ENCODE measurements at regions not wholly inside any gene's neighbourhood (a gene's known extent, or its start where the extent isn't known, plus 50 kb on each side); places are given as distances from the start of the nearest gene placed in this dataset.

DNA sequence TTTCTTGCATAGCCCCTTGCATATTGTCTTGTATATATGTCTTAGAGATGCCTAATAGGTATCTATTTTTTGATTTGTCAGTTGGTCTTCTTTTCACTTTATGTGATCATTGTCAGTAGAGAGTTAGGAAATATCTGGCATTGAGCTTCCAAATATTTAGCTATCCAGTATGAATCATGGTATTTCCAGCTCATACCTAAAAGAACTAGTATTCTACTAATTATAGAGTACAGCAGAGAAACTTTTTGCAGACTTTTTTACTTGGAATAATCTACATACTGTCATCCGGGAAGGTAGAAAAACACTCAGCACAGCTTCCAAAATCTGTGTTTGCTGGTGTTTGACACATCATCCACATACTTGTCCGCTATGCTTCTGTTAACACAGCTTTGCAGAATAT, 156.4 kb upstream of the HTR1E start:
- TF ChIP-seq GABPA (IDR thresholded peaks at IDR 0.05; ENCODE audit: low read depth): no peak
- TF ChIP-seq, protein P1, sequence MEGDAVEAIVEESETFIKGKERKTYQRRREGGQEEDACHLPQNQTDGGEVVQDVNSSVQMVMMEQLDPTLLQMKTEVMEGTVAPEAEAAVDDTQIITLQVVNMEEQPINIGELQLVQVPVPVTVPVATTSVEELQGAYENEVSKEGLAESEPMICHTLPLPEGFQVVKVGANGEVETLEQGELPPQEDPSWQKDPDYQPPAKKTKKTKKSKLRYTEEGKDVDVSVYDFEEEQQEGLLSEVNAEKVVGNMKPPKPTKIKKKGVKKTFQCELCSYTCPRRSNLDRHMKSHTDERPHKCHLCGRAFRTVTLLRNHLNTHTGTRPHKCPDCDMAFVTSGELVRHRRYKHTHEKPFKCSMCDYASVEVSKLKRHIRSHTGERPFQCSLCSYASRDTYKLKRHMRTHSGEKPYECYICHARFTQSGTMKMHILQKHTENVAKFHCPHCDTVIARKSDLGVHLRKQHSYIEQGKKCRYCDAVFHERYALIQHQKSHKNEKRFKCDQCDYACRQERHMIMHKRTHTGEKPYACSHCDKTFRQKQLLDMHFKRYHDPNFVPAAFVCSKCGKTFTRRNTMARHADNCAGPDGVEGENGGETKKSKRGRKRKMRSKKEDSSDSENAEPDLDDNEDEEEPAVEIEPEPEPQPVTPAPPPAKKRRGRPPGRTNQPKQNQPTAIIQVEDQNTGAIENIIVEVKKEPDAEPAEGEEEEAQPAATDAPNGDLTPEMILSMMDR (IDR thresholded peaks at IDR 0.05; ENCODE audit: insufficient read depth, low read length): no peak
- no peak for TF ChIP-seq POLR2AphosphoS5 (IDR thresholded peaks at IDR 0.05; ENCODE audit: low read depth)
- TF ChIP-seq, protein P2, sequence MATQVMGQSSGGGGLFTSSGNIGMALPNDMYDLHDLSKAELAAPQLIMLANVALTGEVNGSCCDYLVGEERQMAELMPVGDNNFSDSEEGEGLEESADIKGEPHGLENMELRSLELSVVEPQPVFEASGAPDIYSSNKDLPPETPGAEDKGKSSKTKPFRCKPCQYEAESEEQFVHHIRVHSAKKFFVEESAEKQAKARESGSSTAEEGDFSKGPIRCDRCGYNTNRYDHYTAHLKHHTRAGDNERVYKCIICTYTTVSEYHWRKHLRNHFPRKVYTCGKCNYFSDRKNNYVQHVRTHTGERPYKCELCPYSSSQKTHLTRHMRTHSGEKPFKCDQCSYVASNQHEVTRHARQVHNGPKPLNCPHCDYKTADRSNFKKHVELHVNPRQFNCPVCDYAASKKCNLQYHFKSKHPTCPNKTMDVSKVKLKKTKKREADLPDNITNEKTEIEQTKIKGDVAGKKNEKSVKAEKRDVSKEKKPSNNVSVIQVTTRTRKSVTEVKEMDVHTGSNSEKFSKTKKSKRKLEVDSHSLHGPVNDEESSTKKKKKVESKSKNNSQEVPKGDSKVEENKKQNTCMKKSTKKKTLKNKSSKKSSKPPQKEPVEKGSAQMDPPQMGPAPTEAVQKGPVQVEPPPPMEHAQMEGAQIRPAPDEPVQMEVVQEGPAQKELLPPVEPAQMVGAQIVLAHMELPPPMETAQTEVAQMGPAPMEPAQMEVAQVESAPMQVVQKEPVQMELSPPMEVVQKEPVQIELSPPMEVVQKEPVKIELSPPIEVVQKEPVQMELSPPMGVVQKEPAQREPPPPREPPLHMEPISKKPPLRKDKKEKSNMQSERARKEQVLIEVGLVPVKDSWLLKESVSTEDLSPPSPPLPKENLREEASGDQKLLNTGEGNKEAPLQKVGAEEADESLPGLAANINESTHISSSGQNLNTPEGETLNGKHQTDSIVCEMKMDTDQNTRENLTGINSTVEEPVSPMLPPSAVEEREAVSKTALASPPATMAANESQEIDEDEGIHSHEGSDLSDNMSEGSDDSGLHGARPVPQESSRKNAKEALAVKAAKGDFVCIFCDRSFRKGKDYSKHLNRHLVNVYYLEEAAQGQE (IDR thresholded peaks at IDR 0.05; ENCODE audit: insufficient replicate concordance, low read depth): no peak
